GM12872 (cell line): ENCODE measurements at regions not wholly inside any gene's neighbourhood (a gene's known extent, or its start where the extent isn't known, plus 50 kb on each side); places are given as distances from the start of the nearest gene placed in this dataset.
A peak's percentile ranks its signal among the peaks of the same experiment; 100 is the strongest.

Experiments
- CTCF ChIP-seq: IDR thresholded peaks from 3 replicates; pipeline ENCODE4 v1.5.1; 2011; ENCODE audit warnings: low read depth, mild to moderate bottlenecking, low read length, moderate library complexity; ENCODE audit not compliant: insufficient read depth

DNA sequence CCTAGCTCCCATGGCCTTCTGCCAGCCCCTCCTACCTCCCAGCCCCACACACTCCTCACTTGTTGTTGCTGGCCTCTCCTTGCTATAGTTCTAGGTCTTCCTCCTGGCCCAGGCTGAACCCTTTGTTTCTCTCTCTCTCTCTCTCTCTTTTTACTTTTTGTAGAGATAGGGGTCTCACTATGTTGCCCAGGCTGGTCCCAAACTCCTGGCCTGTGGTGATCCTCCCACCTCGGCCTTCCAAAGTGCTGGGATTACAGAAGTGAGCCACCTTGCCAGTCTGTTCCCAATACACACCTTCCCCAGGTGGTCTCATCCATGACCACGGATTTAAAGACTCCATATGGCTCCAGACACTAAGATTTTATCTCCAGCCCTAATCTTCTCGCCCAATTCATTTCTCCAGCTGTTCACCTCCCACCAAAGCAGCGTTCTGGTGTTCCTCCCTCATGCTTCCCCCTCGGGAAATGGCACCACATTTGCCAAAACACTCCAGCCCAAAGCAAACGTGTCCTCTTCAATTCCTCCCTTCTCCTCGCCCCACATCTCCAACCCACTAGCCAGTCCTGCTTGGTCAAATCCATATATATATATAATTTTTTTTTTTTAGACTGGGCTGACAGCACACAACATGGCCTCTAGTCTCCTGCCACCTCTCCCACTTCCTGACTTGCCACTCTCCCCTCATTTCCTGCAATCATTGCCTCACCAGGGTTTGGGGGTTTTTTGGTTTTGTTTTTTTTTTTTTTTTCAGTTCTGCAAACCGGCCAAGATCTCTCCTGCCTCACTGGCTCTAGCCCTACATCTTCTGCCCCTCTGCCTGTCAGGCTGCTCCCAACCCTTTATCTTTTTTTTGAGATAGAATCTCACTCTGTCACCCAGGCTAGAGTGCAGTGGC lies 104.4 kb downstream of the NCR2 start:
- no peak for TF ChIP-seq CTCF

GRCh38 chr6:41440958-41441357 lies 105.2 kb upstream of the FOXP4 start:
- no peak for TF ChIP-seq CTCF

DNA sequence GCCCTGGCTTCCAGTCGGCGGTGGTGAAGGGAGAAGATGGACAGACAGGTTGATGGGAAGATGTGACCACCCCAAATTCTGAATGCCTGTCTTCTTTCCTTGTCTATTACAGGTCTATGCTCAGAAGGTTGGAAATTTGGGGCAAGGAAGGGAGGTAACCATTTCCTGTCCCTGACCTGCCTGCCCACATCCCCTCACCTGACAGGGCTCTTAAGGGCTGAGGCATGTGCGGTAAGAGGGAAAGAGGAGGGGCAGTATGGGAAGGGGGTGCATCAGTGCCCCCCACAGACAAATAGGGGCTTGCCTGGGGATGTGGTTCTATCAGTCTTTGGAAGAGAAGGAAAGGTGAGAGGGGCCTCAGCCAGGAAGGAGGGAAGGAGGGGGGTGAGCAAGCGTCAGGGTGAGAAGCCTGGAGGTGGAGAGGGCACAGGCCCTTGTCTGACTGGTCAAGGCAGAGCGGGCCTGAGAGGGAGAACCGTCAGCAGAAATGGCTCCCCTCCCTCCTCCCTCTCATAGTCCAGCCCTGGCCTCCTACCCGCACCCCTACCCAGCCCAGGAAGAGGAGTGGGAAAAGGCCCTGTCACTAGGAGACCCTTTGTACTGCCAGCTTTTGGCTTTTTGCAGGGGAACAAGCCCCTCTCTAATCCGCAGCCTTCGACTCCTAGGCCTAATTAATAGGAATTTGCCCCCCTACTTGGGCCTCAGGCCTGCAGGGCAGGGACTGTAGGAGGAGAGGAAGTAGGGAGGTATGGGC lies 104.4 kb upstream of the FOXP4 start:
- TF ChIP-seq CTCF: no peak

DNA sequence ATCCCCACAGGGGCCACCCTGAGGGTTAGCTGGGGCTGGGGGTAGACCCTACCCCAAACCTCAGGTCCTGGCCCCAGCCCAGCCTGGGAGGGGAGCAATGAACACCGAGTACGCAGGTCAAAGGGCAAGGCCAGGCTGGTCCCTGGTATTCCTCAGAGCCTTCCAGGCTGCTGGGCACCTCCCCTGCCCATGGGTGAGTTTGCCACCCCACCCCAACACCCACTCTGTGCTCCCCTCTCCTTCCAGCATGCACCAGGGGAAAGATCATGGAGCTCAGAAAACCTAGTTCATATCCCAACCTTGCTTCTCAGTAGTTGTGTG lies 103.9 kb upstream of the FOXP4 start:
- no peak for TF ChIP-seq CTCF

GRCh38 chr6:41442800-41443501 lies 103.2 kb upstream of the FOXP4 start:
- peak; percentile 44; the same call in 1 of the 3 replicates for TF ChIP-seq CTCF

GRCh38 chr6:41443616-41444525 lies 102.3 kb upstream of the FOXP4 start:
- TF ChIP-seq CTCF: no peak

DNA sequence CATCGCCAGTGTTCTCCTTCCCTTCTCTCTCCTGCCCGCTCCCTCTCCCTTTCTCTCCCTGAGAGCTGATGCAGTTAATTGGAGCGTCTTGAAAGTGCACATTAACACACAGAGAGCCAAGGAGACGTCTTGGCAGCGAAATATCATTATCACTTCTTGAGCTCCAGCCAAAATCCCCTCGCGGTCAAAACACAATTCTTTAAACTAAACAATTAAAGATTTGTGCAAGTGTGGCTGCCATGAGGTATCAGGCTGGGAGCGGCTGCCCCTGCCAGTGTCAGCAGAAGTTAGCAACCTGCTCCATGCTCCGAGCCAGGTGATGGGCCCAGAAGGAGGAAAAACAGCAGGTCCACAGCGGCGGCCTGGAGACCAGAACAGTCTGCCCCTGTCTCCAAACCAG lies 100.9 kb upstream of the FOXP4 start:
- TF ChIP-seq CTCF: no peak
